Transverse colon (tissue), 4 donors: ENCODE measurements at regions not wholly inside any gene's neighbourhood (a gene's known extent, or its start where the extent isn't known, plus 50 kb on each side); places are given as distances from the start of the nearest gene placed in this dataset.

ENCODE experiments used
- CTCF ChIP-seq, 5 experiments: fragments of 200-600 bp in 3 of 5; fragments of 450-650 bp in 2 of 5; sonication (generic) in 3 of 5; IDR thresholded peaks; 1 replicate in 2 of 5; 2 replicates in 3 of 5; pipeline ENCODE4 v1.5.1; 2016 to 2017; ENCODE audit warnings: antibody characterized with exemption in 5 of 5, inconsistent platforms in 3 of 5, mild to moderate bottlenecking in 2 of 5, moderate library complexity in 1 of 5
- POLR2AphosphoS5 ChIP-seq, 3 donors: sonication (generic); formaldehyde crosslinking; IDR thresholded peaks; one replicate each; pipeline ENCODE4 v1.6.1; 2016; ENCODE audit warnings: antibody characterized with exemption in 3 of 3

- TF ChIP-seq CTCF (IDR thresholded peaks at IDR 0.05) = no peak
- TF ChIP-seq POLR2AphosphoS5 (IDR thresholded peaks at IDR 0.05) = no peak
Measured at GRCh38 chr7:91533996-91534395, 269.8 kb downstream of the FZD1 start.
